ENCODE measurements at regions not wholly inside any gene's neighbourhood (a gene's known extent, or its start where the extent isn't known, plus 50 kb on each side); places are given as distances from the start of the nearest gene placed in this dataset.
"Not testable (repeated sequence)": the region's sequence is repeated elsewhere in the genome, so short reads cannot be mapped to it uniquely, and the experiment has no call there.

DNA sequence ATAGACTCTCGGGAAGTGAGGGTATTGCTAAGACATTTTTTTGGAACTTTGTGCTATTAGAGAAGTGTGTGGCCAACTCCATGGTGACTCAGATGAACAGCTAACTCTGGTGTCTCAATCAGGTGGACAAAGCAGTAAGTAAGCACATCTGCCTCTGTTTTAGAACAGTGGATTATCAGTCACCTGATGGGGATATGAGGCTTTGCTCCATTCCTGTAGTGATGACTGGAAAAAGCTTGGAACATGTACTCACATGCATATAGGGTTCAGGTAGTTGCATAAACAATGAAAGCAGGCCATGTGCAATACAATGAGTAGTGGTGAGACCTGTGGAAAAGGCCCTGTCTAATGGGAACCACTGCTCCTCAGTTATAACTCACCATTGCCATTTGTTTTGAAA is 168.2 kb upstream of the FBN2 start:
- H3K4me3 ChIP-seq (ENCODE audit: low read depth, poor library complexity, severe bottlenecking) = no peak overlapping the region
- TF ChIP-seq, protein P1, sequence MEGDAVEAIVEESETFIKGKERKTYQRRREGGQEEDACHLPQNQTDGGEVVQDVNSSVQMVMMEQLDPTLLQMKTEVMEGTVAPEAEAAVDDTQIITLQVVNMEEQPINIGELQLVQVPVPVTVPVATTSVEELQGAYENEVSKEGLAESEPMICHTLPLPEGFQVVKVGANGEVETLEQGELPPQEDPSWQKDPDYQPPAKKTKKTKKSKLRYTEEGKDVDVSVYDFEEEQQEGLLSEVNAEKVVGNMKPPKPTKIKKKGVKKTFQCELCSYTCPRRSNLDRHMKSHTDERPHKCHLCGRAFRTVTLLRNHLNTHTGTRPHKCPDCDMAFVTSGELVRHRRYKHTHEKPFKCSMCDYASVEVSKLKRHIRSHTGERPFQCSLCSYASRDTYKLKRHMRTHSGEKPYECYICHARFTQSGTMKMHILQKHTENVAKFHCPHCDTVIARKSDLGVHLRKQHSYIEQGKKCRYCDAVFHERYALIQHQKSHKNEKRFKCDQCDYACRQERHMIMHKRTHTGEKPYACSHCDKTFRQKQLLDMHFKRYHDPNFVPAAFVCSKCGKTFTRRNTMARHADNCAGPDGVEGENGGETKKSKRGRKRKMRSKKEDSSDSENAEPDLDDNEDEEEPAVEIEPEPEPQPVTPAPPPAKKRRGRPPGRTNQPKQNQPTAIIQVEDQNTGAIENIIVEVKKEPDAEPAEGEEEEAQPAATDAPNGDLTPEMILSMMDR (IDR thresholded peaks at IDR 0.05) = no peak
- TF ChIP-seq POLR2A (IDR thresholded peaks at IDR 0.05) = no peak
- intact Hi-C loops (cut with DNase I; ENCODE audit: low total_unique reads) = no loop called here
- no peak for DNase-seq (ENCODE audit: low spot score in 2 of 2)
- 86 to 96% methylated on average over 1 of the region's 1 CpG for WGBS, 2 donors

DNA sequence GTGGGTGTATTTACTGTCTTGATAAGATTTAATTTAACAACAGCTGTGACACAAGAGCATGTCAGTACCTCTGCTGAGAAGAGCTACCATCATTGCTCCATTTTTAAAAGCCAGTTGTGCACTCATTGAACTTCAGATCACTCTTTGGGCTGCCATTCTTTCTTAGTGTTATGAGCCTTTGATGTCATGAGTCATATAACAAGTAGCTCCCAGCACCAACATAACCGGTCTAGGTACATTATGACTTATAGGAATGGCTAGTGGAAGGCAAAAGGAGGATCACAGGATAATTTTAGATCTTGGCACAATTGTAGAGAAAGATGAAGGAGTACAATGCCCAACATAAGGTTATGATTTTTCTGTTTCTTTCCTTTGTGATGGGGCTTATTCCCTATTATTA is 170.8 kb upstream of the FBN2 start:
- intact Hi-C loops (cut with DNase I; ENCODE audit: low total_unique reads) = no loop called here
- no peak overlapping the region for H3K4me3 ChIP-seq (ENCODE audit: low read depth, poor library complexity, severe bottlenecking)
- WGBS, 2 donors = 41 to 42% methylated on average over 1 of the region's 1 CpG
- DNase-seq (ENCODE audit: low spot score in 2 of 2) = no peak
- TF ChIP-seq POLR2A (IDR thresholded peaks at IDR 0.05) = no peak
- TF ChIP-seq, protein P1 (IDR thresholded peaks at IDR 0.05) = no peak

DNA sequence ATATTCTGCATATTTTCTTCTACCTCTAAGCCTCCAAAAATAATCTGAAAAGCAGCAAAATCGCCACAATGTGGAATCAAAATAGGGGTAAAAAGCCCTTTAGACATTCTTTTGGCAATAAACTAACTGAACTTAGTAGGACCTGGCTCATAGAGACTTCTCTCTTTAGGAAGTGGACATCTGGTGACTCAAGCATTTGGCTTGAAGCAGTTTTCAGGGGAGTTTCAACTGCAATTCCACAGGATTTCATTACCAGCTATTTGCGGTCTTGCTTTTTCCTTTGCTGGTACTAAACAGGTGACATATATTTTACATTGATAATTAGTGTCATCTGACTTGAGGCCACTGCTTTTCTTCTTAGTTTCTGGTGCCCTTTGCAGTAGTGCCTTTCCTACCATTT is 173.2 kb upstream of the FBN2 start:
- 88 to 90% methylated on average over 2 of the region's 2 CpGs for WGBS, 2 donors
- intact Hi-C loops (cut with DNase I; ENCODE audit: low total_unique reads) = no loop called here
- no peak for TF ChIP-seq POLR2A (IDR thresholded peaks at IDR 0.05)
- TF ChIP-seq, protein P1 (IDR thresholded peaks at IDR 0.05) = no peak
- H3K4me3 ChIP-seq (ENCODE audit: low read depth, poor library complexity, severe bottlenecking) = no peak overlapping the region
- DNase-seq (ENCODE audit: low spot score in 2 of 2) = no peak

DNA sequence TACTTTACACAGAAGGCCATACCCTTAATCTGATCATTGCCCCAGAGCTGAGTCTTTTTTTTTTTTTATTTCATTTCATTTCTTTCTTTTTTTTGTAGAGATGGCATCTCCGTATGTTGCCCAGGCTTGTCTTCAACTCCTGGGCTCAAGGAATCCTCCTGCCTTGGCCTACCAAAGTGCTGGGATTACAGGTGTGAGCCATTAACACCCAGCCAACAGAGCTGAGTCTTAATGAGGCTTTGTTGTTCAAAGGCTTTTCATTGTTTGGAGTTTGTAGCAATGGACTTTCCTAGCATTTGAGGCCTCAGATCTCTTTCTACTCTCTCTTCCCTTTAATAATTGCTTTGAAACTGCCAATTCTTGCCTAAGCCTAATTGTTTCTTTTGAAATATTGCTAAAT is 176.5 kb upstream of the FBN2 start:
- TF ChIP-seq, protein P1 (IDR thresholded peaks at IDR 0.05) = no peak
- TF ChIP-seq POLR2A (IDR thresholded peaks at IDR 0.05) = no peak
- intact Hi-C loops (cut with DNase I; ENCODE audit: low total_unique reads) = no loop called here
- DNase-seq (ENCODE audit: low spot score in 2 of 2) = no peak
- no peak overlapping the region for H3K4me3 ChIP-seq (ENCODE audit: low read depth, poor library complexity, severe bottlenecking)
- 83% methylated on average over 1 of the region's 1 CpG for WGBS, 2 donors

DNA sequence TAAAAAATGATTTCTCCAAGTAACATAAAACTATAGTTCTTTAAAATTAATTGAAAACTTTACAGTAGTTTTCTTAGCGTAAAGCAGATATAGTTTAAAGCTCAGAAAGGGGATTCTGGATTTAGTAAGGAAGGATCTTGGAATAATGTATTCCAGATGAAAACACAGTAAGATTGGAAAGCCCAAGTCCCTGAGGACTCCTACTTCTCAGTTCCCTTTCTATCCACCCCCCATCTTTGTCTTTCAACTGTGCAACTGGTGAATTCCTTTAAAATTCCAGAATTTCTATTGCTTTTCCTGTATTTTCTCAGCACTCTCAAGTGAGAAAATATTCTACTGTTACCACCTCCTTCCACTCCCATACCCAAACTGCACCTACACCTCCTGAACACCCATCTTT is 184.5 kb upstream of the FBN2 start:
- intact Hi-C loops (cut with DNase I; ENCODE audit: low total_unique reads) = no loop called here
- TF ChIP-seq, protein P1 (IDR thresholded peaks at IDR 0.05) = no peak
- no peak for TF ChIP-seq POLR2A (IDR thresholded peaks at IDR 0.05)
- no peak overlapping the region for H3K4me3 ChIP-seq (ENCODE audit: low read depth, poor library complexity, severe bottlenecking)
- WGBS, 2 donors = 65 to 72% methylated on average over 1 of the region's 1 CpG
- DNase-seq (ENCODE audit: low spot score in 2 of 2) = no peak

DNA sequence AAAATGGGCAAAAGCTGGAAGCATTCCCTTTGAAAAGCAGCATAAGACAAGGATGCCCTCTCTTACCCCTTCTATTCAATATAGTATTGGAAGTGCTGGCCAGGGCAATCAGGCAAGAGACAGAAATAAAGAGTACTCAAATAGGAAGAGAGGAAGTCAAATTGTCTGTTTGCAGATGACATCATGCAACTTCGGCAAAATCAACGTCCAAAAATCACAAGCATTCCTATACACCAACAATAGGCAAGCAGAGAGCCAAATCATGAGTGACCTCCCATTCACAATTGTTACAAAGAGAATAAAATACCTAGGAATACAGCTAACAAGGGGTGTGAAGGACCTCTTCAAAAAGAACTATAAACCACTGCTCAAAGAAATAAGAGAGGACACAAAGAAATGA is 192.0 kb upstream of the FBN2 start:
- 60 to 69% methylated on average over 2 of the region's 2 CpGs for WGBS, 2 donors
- intact Hi-C loops (cut with DNase I; ENCODE audit: low total_unique reads); H3K4me3 ChIP-seq (ENCODE audit: low read depth, poor library complexity, severe bottlenecking); DNase-seq (ENCODE audit: low spot score in 2 of 2): not testable (repeated sequence)

DNA sequence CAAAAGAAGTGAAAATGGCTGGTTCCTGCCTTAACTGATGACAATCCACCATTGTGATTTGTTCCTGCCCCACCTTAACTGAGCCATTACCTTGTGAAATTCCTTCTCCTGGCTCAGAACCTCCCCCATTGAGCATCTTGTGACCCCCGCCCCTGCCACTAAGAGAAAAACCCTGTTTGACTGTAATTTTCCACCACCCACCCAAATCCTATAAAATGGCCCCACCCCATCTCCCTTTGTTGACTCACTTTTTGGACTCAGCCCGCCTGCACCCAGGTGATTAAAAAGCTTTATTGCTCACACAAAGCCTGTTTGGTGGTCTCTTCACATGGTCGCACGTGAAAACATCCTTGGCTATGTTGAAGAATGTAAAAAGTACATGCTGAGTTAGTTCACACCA is 197.6 kb upstream of the FBN2 start:
- DNase-seq (ENCODE audit: low spot score in 2 of 2); intact Hi-C loops (cut with DNase I; ENCODE audit: low total_unique reads): not testable (repeated sequence)
- 80 to 86% methylated on average over 4 of the region's 4 CpGs for WGBS, 2 donors

More for the DNA sequence above, 197.6 kb upstream of the FBN2 start:
- not testable (repeated sequence) for H3K4me3 ChIP-seq (ENCODE audit: low read depth, poor library complexity, severe bottlenecking)
